Tibial artery (tissue), 4 donors: ENCODE measurements at regions not wholly inside any gene's neighbourhood (a gene's known extent, or its start where the extent isn't known, plus 50 kb on each side); places are given as distances from the start of the nearest gene placed in this dataset.

ENCODE experiments used
- DNase-seq, 2 donors: peaks; one replicate each; pipeline ENCODE4 v3.0.0-alpha.2; 2019
- H3K27ac ChIP-seq, 2 donors: fragments of 200-600 bp; sonication (generic) in 1 of 2; 1 replicate in 1 of 2; 2 replicates in 1 of 2; pipeline ENCODE4 v1.5.1; 2018 to 2019; ENCODE audit warnings: mild to moderate bottlenecking in 1 of 2
- H3K27me3 ChIP-seq, 2 donors: fragments of 200-600 bp; sonication (generic) in 1 of 2; one replicate each; pipeline versions ENCODE4 v1.5.1 to v1.6.0; 2016 to 2019
- H3K36me3 ChIP-seq, 3 donors: fragments of 200-600 bp; sonication (generic) in 2 of 3; one replicate each; pipeline ENCODE4 v1.5.1; 2016 to 2019; ENCODE audit warnings: mild to moderate bottlenecking in 2 of 3
- H3K4me1 ChIP-seq, 4 donors: fragments of 200-600 bp; sonication (generic) in 2 of 4; 1 replicate in 3 of 4; 2 replicates in 1 of 4; pipeline ENCODE4 v1.5.1; 2016 to 2019
- H3K4me3 ChIP-seq, 2 donors: fragments of 200-600 bp; sonication (generic) in 1 of 2; 1 replicate in 1 of 2; 2 replicates in 1 of 2; pipeline ENCODE4 v1.5.1; 2018 to 2019; ENCODE audit warnings: mild to moderate bottlenecking in 2 of 2
- H3K9me3 ChIP-seq, 3 donors: fragments of 200-600 bp; sonication (generic) in 1 of 3; one replicate each; pipeline ENCODE4 v1.5.1; 2016 to 2019
- CTCF ChIP-seq, 2 experiments: fragments of 200-600 bp in 1 of 2; fragments of 450-650 bp in 1 of 2; IDR thresholded peaks; one replicate each; pipeline ENCODE4 v1.5.1; 2017 to 2019; ENCODE audit warnings: antibody characterized with exemption in 2 of 2, mild to moderate bottlenecking in 1 of 2, moderate library complexity in 1 of 2
- intact Hi-C: fragments of 100-400 bp; cut with DNase I; formaldehyde crosslinking; loops from one replicate; pipeline ENCODE4 v1.15.0; 2023; ENCODE audit warnings: low total_unique reads

GRCh38 chrX:437661-438390, 51.1 kb upstream of the PPP2R3B start:
- Histone ChIP-seq H3K9me3 (peaks cover 0 to 7% (median 0%) of the 10 kb centered on the region in 3 donors), H3K4me1 (peaks cover 0 to 8% (median 7%) of the 10 kb centered on the region in 4 donors), H3K27ac (no peak overlapping the region), H3K36me3 (no peaks in the 10 kb centered on the region), H3K27me3 (peaks cover 0 to 28% of the 10 kb centered on the region in 2 donors), H3K4me3 (no peak overlapping the region)
- intact Hi-C loops: no loop called here
- TF ChIP-seq CTCF (IDR thresholded peaks at IDR 0.05): no peak
- no peak for DNase-seq

DNA sequence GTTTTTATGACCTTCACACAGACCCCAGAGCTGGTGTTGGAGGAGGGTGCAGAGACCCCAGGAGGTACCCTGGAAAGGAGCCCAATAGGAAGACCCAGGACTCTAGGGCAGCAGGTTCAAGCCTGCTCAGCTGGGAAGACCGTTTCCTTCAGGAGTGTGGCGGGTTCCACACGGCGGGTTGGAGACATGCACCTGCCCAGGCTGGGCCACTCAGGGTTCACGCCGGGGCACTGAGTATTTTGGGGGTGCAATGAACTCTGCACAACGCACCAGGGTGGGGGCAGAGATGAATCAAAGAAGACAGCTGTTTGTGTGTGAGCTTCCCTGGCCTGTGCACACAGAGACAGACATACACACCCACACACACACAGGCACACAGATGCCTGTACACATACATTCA, 52.5 kb upstream of the PPP2R3B start:
- peaks cover 0 to 28% of the 10 kb centered on the region in 2 donors for H3K27me3 ChIP-seq
- TF ChIP-seq CTCF (IDR thresholded peaks at IDR 0.05): no peak
- peaks cover 0 to 7% (median 0%) of the 10 kb centered on the region in 3 donors for H3K9me3 ChIP-seq
- H3K36me3 ChIP-seq: no peaks in the 10 kb centered on the region
- intact Hi-C loops: no loop called here
- no peak overlapping the region for H3K27ac ChIP-seq
- no peak for DNase-seq
- no peak overlapping the region for H3K4me3 ChIP-seq
- peaks cover 0 to 8% (median 7%) of the 10 kb centered on the region in 4 donors for H3K4me1 ChIP-seq

DNA sequence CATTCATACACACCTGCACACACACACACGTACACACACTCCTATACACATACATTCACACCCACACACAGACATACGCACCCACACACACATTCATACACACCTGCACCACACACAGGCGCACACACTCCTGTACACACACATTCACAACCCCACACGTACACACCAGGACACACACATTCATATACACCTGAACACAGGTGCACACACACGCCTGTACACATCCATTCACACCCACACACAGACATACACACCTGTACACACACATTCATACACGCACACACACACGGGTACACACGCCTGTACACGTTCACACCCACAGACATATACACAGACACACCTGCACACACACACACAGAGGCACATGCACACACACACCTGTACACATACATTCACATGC, 53.0 kb upstream of the PPP2R3B start:
- DNase-seq: no peak
- no peak for TF ChIP-seq CTCF (IDR thresholded peaks at IDR 0.05)
- H3K9me3 ChIP-seq: peaks cover 0 to 7% (median 0%) of the 10 kb centered on the region in 3 donors

GRCh38 chrX:440636-441035, 53.9 kb upstream of the PPP2R3B start:
- TF ChIP-seq CTCF (IDR thresholded peaks at IDR 0.05): no peak
- peaks cover 0 to 28% of the 10 kb centered on the region in 2 donors for H3K27me3 ChIP-seq

More for the DNA sequence above, 53.0 kb upstream of the PPP2R3B start:
- peaks cover 0 to 8% (median 7%) of the 10 kb centered on the region in 4 donors for H3K4me1 ChIP-seq
- no peak overlapping the region for H3K27ac ChIP-seq
- no peak overlapping the region for H3K4me3 ChIP-seq
- peaks cover 0 to 28% of the 10 kb centered on the region in 2 donors for H3K27me3 ChIP-seq
- H3K36me3 ChIP-seq: no peaks in the 10 kb centered on the region
- intact Hi-C loops: no loop called here

GRCh38 chrX:443536-444210, 57.0 kb upstream of the PPP2R3B start:
- H3K4me3 ChIP-seq: no peak overlapping the region
- DNase-seq: no peak

More at GRCh38 chrX:440636-441035, 53.9 kb upstream of the PPP2R3B start:
- peaks cover 0 to 8% (median 7%) of the 10 kb centered on the region in 4 donors for H3K4me1 ChIP-seq
- H3K4me3 ChIP-seq: no peak overlapping the region
- intact Hi-C loops: no loop called here
- no peak for DNase-seq
- peaks cover 0 to 7% (median 0%) of the 10 kb centered on the region in 3 donors for H3K9me3 ChIP-seq
- no peak overlapping the region for H3K27ac ChIP-seq
- no peaks in the 10 kb centered on the region for H3K36me3 ChIP-seq

More at GRCh38 chrX:443536-444210, 57.0 kb upstream of the PPP2R3B start:
- Histone ChIP-seq H3K36me3 (no peaks in the 10 kb centered on the region), H3K27me3 (peaks cover 0 to 16% of the 10 kb centered on the region in 2 donors), H3K27ac (no peak overlapping the region), H3K4me1 (no peaks in the 10 kb centered on the region), H3K9me3 (peaks cover 0 to 7% (median 0%) of the 10 kb centered on the region in 3 donors)
- TF ChIP-seq CTCF (IDR thresholded peaks at IDR 0.05): no peak
- intact Hi-C loops: no loop called here
